GM19468 (cell line): ENCODE measurements at regions not wholly inside any gene's neighbourhood (a gene's known extent, or its start where the extent isn't known, plus 50 kb on each side); places are given as distances from the start of the nearest gene placed in this dataset.

ENCODE experiments used
- ATAC-seq: cut with Tn5 transposase; IDR thresholded peaks from one replicate; pipeline ENCODE4 v1.9.1; 2021; ENCODE audit warnings: mild to moderate bottlenecking, moderate library complexity, moderate number of reproducible peaks; ENCODE audit not compliant: unreplicated experiment; ENCODE audit errors: extremely low read depth

- no peak for ATAC-seq
Measured at GRCh38 chr12:93315907-93316622, 61.7 kb upstream of the NUDT4 start.

GRCh38 chr12:93316623-93316971 is 61.1 kb upstream of the NUDT4 start:
- no peak for ATAC-seq

- ATAC-seq: no peak
Measured at GRCh38 chr12:93317227-93317626, 60.5 kb upstream of the NUDT4 start.

GRCh38 chr12:93318720-93319522 is 58.8 kb upstream of the NUDT4 start:
- no peak for ATAC-seq

DNA sequence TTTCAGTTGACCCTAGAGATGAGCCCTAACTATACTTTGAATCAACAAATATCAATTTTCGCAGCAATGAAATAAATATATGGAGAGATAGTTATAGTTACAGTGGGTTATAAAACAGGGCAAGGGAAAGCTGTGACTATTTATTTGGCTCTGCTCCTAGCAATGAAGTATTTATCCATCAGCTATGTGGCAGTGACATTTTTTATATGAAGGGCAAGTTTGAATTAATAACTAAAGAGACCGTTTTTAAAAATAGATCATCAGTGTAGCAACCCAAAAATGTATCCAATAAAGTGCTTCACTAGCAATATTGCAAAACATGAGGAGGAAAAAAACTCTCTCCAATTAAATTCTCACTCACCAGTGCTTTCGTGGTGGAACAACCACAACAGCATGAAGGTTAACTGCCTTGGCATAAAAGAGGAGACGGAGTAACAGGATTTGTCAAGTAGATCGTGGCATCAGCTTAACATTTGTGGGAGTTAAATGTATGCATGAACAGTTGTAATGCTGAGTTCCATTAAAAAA is 58.1 kb upstream of the NUDT4 start:
- no peak for ATAC-seq

DNA sequence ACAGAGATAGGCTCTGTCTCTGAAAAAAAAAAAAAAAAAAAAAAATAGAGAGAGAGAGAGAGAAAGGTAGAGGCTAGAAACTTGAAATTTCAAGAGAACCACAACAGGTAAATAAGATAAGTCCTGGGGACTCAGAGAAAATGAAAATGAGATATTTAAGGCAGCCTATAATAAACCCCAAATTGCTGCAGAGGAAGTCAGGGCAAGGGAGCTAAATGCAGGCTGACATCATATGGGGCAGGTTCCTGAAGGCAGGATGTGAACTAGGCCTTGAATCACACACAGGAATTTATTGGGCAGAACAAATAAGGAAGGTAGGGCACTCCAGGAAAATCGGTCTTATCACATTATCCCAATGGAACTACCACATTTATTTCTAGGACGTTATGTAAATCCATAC is 54.9 kb upstream of the NUDT4 start:
- no peak for ATAC-seq

GRCh38 chr12:93323625-93324329 is 53.9 kb upstream of the NUDT4 start:
- no peak for ATAC-seq

DNA sequence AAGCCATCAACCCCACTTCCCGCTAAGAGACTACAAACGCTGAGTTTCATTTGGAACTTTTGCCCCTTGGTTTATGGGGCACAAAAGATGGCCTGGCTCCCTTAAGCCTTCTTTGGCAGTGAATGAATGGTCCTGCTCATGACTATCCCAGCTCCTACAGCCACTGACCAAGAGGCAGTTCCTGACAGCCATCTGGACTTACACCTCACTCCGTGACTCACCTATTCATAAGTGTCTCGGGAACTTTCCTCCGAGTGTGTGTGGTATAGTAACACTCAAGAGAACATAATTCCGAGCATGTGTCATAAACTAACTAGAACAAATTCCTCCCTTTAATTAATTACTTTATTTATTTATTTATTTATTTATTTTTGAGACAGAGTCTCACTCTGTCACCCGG is 51.9 kb upstream of the NUDT4 start:
- ATAC-seq: no peak
